Subcutaneous abdominal adipose tissue (tissue), 5 donors: ENCODE measurements at regions not wholly inside any gene's neighbourhood (a gene's known extent, or its start where the extent isn't known, plus 50 kb on each side); places are given as distances from the start of the nearest gene placed in this dataset.

ENCODE experiments used
- H3K27ac ChIP-seq: one replicate; pipeline ENCODE4 v1.7.0; 2013; ENCODE audit warnings: low read depth, mild to moderate bottlenecking, inconsistent platforms, low read length, moderate library complexity
- H3K27me3 ChIP-seq, 5 donors: one replicate each; pipeline ENCODE4 v1.7.0; 2013; ENCODE audit warnings: low read length in 5 of 5, inconsistent platforms in 1 of 5; ENCODE audit not compliant: control insufficient read depth in 5 of 5, insufficient read depth in 4 of 5
- H3K36me3 ChIP-seq, 5 donors: one replicate each; pipeline ENCODE4 v1.7.0; 2013; ENCODE audit warnings: low read length in 5 of 5; ENCODE audit not compliant: control insufficient read depth in 5 of 5, insufficient read depth in 5 of 5
- H3K4me1 ChIP-seq, 5 donors: one replicate each; pipeline ENCODE4 v1.7.0; 2013; ENCODE audit warnings: low read length in 5 of 5, mild to moderate bottlenecking in 3 of 5, moderate library complexity in 1 of 5; ENCODE audit not compliant: control insufficient read depth in 5 of 5, insufficient read depth in 5 of 5
- H3K4me3 ChIP-seq, 5 donors: one replicate each; pipeline ENCODE4 v1.7.0; 2013; ENCODE audit warnings: low read length in 5 of 5, low read depth in 1 of 5
- H3K9ac ChIP-seq, 5 donors: one replicate each; pipeline ENCODE4 v1.7.0; 2013; ENCODE audit warnings: low read length in 5 of 5, mild to moderate bottlenecking in 4 of 5, moderate library complexity in 3 of 5
- H3K9me3 ChIP-seq, 5 donors: one replicate each; pipeline ENCODE4 v1.7.0; 2013; ENCODE audit warnings: low read length in 5 of 5; ENCODE audit not compliant: control insufficient read depth in 5 of 5
- donor health status: healthy.
- donor health status: healthy.
- donor health status: healthy.
- donor health status: healthy.
- donor health status: healthy.

- Histone ChIP-seq H3K27ac (no peak overlapping the region), H3K9ac (no peak overlapping the region), H3K9me3 (peaks cover 0 to 11% (median 4%) of the 10 kb centered on the region in 5 donors), H3K36me3 (no peaks in the 10 kb centered on the region), H3K4me1 (peaks cover 0 to 9% (median 0%) of the 10 kb centered on the region in 5 donors), H3K4me3 (no peak overlapping the region), H3K27me3 (no peaks in the 10 kb centered on the region)
Observed at GRCh38 chr13:73583331-73583730, 524.5 kb downstream of the KLF5 start.

DNA sequence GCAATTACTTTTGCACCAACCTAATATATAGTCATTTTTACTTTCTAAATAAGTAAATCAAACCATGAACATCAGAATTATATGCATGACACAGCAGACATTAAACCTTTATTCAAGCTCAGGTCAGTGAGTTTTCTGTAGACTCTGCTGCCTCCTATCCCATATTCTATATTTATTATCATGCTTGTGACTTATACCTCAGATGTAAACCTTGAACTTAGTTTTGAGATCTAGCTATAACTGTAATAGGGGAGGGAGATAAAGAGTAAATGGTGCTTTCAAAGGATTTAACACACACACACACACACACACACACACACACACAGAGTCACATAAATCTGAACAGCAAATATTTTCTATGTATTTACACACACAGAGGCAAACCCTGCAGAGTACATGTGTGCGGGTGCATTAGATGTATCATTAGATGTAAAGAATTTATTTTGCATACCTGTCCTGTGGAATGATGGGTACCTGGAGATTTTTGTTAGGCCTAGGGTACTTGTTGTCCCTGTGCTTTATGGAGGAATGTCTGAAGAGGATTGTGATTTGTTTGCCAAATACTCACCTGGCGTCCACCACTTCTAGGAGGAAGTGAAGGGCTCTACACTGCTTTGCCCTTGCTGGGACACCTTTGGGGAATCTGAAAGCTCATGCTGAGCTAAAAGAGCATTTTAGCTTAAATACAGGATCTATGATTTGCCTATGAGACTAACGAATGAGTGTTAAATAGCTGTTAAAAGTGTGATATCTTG is 521.9 kb downstream of the KLF5 start:
- Histone ChIP-seq H3K9ac (no peak overlapping the region), H3K9me3 (peaks cover 0 to 8% (median 2%) of the 10 kb centered on the region in 5 donors), H3K27ac (no peak overlapping the region), H3K4me1 (peaks cover 0 to 13% (median 0%) of the 10 kb centered on the region in 5 donors), H3K27me3 (no peaks in the 10 kb centered on the region), H3K4me3 (no peak overlapping the region), H3K36me3 (no peaks in the 10 kb centered on the region)

DNA sequence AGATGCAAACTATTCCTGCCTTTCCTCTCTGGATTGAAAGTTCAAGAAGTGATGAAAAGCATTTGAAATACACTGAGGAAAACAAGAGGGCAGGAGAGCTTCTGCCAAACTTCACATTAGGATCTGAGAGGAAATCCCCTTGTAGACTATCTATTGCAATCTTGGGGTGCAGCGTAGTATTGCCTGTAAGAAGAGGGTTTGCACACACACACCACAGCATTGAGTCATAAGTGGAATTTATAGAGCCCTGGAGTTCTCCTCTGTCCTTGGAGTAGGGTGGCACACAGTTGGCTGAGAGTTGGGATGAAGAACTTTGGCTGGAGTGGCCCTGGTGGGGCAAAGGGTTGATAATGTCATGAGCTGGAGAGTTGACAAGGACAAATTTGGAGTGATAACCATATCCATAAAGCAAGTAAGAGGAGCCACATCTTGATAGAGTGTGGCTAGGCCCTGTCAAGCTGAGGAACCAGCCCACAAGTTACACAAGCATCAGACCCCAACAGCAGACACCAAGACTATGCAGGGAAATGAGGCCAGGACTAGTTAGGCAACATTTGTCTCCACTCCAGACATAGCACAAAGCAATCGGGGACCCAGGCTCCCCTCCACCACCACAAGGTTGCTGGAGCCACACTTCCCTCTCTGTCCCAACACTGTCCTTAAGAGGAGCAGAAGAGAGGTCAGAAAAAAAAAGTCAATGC is 520.9 kb downstream of the KLF5 start:
- H3K36me3 ChIP-seq = no peaks in the 10 kb centered on the region
- H3K27me3 ChIP-seq = no peaks in the 10 kb centered on the region
- H3K9me3 ChIP-seq = peaks cover 0 to 3% (median 0%) of the 10 kb centered on the region in 5 donors
- H3K4me3 ChIP-seq = no peak overlapping the region
- peaks cover 0 to 13% (median 0%) of the 10 kb centered on the region in 5 donors for H3K4me1 ChIP-seq
- H3K9ac ChIP-seq = no peak overlapping the region
- no peak overlapping the region for H3K27ac ChIP-seq

GRCh38 chr13:73578251-73578875 is 519.6 kb downstream of the KLF5 start:
- H3K4me3 ChIP-seq = no peak overlapping the region
- H3K36me3 ChIP-seq = no peaks in the 10 kb centered on the region
- H3K9me3 ChIP-seq = no peaks in the 10 kb centered on the region
- no peak overlapping the region for H3K27ac ChIP-seq
- no peaks in the 10 kb centered on the region for H3K27me3 ChIP-seq
- peaks cover 0 to 13% (median 0%) of the 10 kb centered on the region in 5 donors for H3K4me1 ChIP-seq
- no peak overlapping the region for H3K9ac ChIP-seq

DNA sequence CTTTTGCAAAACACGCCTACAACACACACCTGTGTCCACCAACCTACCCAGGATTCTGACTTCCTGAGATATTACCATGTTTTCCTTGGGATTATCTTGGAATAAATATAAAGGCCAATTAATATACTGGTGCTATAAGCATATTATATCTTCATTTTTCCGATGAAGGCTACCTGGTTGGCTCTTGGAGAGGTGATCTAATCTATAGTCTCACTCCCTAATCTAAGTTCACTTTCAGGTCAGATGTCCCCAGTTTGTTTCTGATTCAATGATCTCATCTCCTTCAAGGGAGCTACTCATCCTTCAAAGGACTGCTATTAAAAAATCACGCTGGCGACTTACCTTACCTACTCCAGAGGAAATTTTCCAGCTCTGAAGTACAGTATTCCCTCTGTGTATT is 517.5 kb downstream of the KLF5 start:
- Histone ChIP-seq H3K4me3 (no peak overlapping the region), H3K9me3 (no peaks in the 10 kb centered on the region), H3K36me3 (no peaks in the 10 kb centered on the region), H3K4me1 (peaks cover 0 to 21% (median 0%) of the 10 kb centered on the region in 5 donors), H3K27me3 (no peaks in the 10 kb centered on the region), H3K27ac (no peak overlapping the region), H3K9ac (no peak overlapping the region)

DNA sequence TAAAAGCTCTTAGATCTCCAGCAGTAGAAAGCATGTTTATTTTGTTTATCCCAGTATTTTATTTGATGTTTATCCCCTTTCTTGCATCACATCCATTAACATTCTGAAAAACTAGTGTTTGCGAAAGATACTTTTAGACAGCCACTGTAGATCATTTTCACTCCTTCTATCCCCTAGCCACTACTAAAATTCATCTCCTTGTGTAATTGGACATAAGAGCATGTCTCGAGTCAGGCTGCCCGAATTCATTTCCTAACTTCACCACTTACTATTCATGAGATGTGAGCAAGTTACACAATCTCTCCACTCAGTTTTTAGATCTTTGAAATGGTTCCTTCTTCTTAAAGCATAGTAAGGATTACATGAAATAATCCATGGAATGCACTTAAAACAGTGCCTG is 514.0 kb downstream of the KLF5 start:
- no peaks in the 10 kb centered on the region for H3K36me3 ChIP-seq

DNA sequence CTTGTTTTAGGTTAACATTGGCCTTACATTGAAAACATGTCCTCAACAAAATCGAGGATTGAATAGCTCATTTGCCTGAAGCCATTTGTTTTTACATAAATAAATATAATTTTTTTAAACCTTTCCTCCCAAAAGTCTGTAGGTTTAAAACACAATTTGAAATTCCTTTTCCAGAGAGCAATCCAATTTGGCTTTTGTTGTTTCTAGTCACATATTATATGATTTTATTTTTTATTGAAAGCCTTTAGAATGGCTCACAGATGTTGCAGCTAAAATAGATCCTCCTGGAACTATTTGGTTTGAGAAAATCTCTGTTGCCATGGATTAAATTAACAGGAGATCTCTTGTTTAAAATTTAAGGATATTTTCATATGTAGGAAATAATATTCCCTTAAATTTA is 512.6 kb downstream of the KLF5 start:
- Histone ChIP-seq H3K27me3 (no peaks in the 10 kb centered on the region), H3K4me1 (peaks cover 0 to 8% (median 0%) of the 10 kb centered on the region in 5 donors), H3K36me3 (no peaks in the 10 kb centered on the region), H3K9me3 (no peaks in the 10 kb centered on the region), H3K27ac (no peak overlapping the region), H3K9ac (no peak overlapping the region), H3K4me3 (no peak overlapping the region)

More for the DNA sequence above, 514.0 kb downstream of the KLF5 start:
- Histone ChIP-seq H3K27ac (no peak overlapping the region), H3K9me3 (no peaks in the 10 kb centered on the region), H3K9ac (no peak overlapping the region), H3K27me3 (no peaks in the 10 kb centered on the region), H3K4me1 (peaks cover 0 to 8% (median 0%) of the 10 kb centered on the region in 5 donors), H3K4me3 (no peak overlapping the region)

DNA sequence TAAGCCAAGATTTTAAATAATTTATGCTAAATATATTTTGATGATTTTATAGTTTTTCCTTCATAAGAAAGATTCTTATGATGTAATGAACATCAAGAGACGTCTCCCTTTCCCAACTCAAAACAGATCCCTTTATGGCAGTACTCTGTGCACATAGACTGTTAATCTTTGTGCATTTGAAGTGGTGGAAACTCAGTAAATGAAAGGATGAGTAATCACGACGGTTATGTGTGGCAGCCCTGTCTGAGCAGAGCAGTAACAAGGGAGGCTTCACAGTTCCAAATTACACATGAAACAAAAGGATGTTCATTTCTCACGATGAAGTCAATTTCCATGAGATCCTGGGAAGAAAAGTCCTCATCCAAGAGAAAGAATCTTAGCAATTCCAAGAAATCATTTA is 498.1 kb downstream of the KLF5 start:
- no peaks in the 10 kb centered on the region for H3K36me3 ChIP-seq
- H3K27ac ChIP-seq = no peak overlapping the region
- H3K4me3 ChIP-seq = no peak overlapping the region
- no peak overlapping the region for H3K9ac ChIP-seq
- H3K4me1 ChIP-seq = peaks cover 0 to 10% (median 3%) of the 10 kb centered on the region in 5 donors
- peaks cover 0 to 2% (median 0%) of the 10 kb centered on the region in 5 donors for H3K9me3 ChIP-seq
- H3K27me3 ChIP-seq = no peaks in the 10 kb centered on the region

- Histone ChIP-seq H3K9me3 (peaks cover 0 to 2% (median 0%) of the 10 kb centered on the region in 5 donors), H3K9ac (no peak overlapping the region), H3K27me3 (no peaks in the 10 kb centered on the region), H3K27ac (no peak overlapping the region), H3K4me1 (peaks cover 0 to 10% (median 3%) of the 10 kb centered on the region in 5 donors), H3K36me3 (no peaks in the 10 kb centered on the region), H3K4me3 (no peak overlapping the region)
Observed at GRCh38 chr13:73556128-73556527, 497.3 kb downstream of the KLF5 start.

GRCh38 chr13:73551736-73552135 is 492.9 kb downstream of the KLF5 start:
- peaks cover 0 to 10% (median 3%) of the 10 kb centered on the region in 5 donors for H3K4me1 ChIP-seq
- H3K9ac ChIP-seq = no peak overlapping the region
- H3K36me3 ChIP-seq = no peaks in the 10 kb centered on the region
- H3K27me3 ChIP-seq = no peaks in the 10 kb centered on the region
- H3K27ac ChIP-seq = no peak overlapping the region
- peaks cover 0 to 2% (median 0%) of the 10 kb centered on the region in 5 donors for H3K9me3 ChIP-seq
- H3K4me3 ChIP-seq = no peak overlapping the region
